Progenitor cell of endocrine pancreas (in vitro differentiated cells): ENCODE measurements at regions not wholly inside any gene's neighbourhood (a gene's known extent, or its start where the extent isn't known, plus 50 kb on each side); places are given as distances from the start of the nearest gene placed in this dataset.

Experiments used
- DNase-seq: peaks from one replicate; pipeline ENCODE4 v3.0.0; 2021; ENCODE audit warnings: low spot score; ENCODE audit not compliant: unreplicated experiment
- H3K27ac Mint-ChIP-seq: 2 replicates; pipeline ENCODE4 v1.8.0; 2021; ENCODE audit warnings: mild to moderate bottlenecking, moderate library complexity, mixed read lengths
- H3K27me3 Mint-ChIP-seq: 2 replicates; pipeline ENCODE4 v1.8.0; 2021; ENCODE audit warnings: mixed read lengths
- H3K36me3 Mint-ChIP-seq: 2 replicates; pipeline ENCODE4 v1.8.0; 2022; ENCODE audit warnings: mixed read lengths; ENCODE audit not compliant: insufficient read depth
- H3K4me1 Mint-ChIP-seq: 2 replicates; pipeline ENCODE4 v1.8.0; 2021; ENCODE audit warnings: low read depth, mixed read lengths
- H3K4me3 Mint-ChIP-seq: 2 replicates; pipeline ENCODE4 v1.8.0; 2021; ENCODE audit warnings: low read depth, mild to moderate bottlenecking, moderate library complexity, mixed read lengths
- H3K9me3 Mint-ChIP-seq: 2 replicates; pipeline ENCODE4 v1.8.0; 2021; ENCODE audit warnings: low read depth, mixed read lengths
- CTCF ChIP-seq: fragments of 200-600 bp; sonication (generic); IDR thresholded peaks from one replicate; pipeline ENCODE4 v1.5.0; 2021; ENCODE audit warnings: antibody characterized with exemption, mild to moderate bottlenecking; ENCODE audit not compliant: unreplicated experiment

DNA sequence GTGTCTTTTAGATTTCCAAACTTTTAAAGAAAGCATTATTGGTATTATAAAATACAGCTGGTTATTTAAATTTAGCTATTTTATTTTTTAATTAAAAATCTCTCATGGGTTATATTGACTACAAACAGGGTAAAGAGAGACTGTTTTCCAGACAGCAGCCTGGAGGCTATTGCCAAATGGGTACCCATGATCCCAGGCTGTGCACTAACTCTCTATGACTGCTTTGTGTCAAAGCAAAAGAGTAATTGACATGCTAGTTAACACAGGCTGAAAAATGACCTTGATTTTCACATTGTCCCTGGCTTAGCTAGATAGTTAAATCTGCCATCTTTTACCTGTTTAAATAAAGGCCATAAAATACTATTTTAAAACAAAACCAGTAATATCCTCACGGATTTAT lies 589.7 kb downstream of the ANXA1 start:
- TF ChIP-seq CTCF: no peak
- Mint-ChIP-seq H3K27ac (no peak overlapping the region), H3K36me3 (no peaks in the 10 kb centered on the region), H3K9me3 (no peaks in the 10 kb centered on the region), H3K4me1 (no peaks in the 10 kb centered on the region), H3K27me3 (no peaks in the 10 kb centered on the region), H3K4me3 (no peak overlapping the region)
- no peak for DNase-seq

GRCh38 chr9:73742412-73742811 lies 590.7 kb downstream of the ANXA1 start:
- Mint-ChIP-seq H3K27ac (no peak overlapping the region), H3K4me1 (no peaks in the 10 kb centered on the region), H3K27me3 (no peaks in the 10 kb centered on the region), H3K4me3 (no peak overlapping the region), H3K36me3 (no peaks in the 10 kb centered on the region), H3K9me3 (no peaks in the 10 kb centered on the region)
- no peak for DNase-seq
- no peak for TF ChIP-seq CTCF

GRCh38 chr9:73743826-73744225 lies 592.2 kb downstream of the ANXA1 start:
- DNase-seq: no peak
- Mint-ChIP-seq H3K4me3 (no peak overlapping the region), H3K27me3 (no peaks in the 10 kb centered on the region), H3K4me1 (no peaks in the 10 kb centered on the region), H3K9me3 (no peaks in the 10 kb centered on the region), H3K36me3 (no peaks in the 10 kb centered on the region), H3K27ac (no peak overlapping the region)
- no peak for TF ChIP-seq CTCF

DNA sequence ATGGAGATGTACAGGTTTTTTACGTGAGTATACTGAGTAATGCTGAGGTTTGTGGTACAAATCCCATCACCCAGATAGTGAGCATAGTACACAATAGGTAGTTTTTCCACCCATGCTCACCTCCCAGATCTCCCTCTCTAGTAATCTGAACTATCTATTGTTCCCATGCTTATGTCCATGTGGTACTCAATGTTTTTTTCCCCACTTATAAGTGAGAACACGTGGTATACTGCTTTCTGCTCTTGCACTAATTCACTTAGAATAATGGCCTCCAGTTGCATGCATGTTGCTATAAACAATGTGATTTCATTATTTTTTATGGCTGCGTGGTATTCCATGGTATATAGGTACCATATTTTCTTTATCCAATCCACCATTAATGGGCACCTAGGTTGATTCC lies 593.9 kb downstream of the ANXA1 start:
- Mint-ChIP-seq H3K4me3 (no peak overlapping the region), H3K36me3 (no peaks in the 10 kb centered on the region), H3K27me3 (no peaks in the 10 kb centered on the region), H3K27ac (no peak overlapping the region), H3K4me1 (no peaks in the 10 kb centered on the region), H3K9me3 (no peaks in the 10 kb centered on the region)
- DNase-seq: no peak
- TF ChIP-seq CTCF: no peak

DNA sequence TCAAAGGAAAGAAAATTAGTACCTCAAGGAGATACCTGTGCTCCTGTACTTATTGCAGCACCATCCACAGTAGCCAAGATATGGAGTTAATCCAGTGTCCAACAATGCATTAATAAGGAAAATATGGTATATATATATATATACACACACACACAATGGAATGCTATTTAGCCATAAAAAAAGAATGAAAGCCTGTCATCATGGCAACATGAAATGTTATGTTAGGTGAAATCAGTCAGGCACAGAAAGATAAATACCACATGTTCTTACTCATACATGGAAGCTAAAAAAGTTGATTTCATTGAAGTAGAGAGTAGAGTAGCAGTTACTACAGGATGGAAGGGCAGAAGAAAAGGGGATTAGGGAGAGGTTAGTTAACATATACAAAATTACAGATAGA lies 601.5 kb downstream of the ANXA1 start:
- no peak for TF ChIP-seq CTCF
- DNase-seq: no peak
- Mint-ChIP-seq H3K36me3 (no peaks in the 10 kb centered on the region), H3K27me3 (no peaks in the 10 kb centered on the region), H3K4me1 (no peaks in the 10 kb centered on the region), H3K27ac (no peak overlapping the region), H3K9me3 (no peaks in the 10 kb centered on the region), H3K4me3 (no peak overlapping the region)
